ENCODE measurements at regions not wholly inside any gene's neighbourhood (a gene's known extent, or its start where the extent isn't known, plus 50 kb on each side); places are given as distances from the start of the nearest gene placed in this dataset.

GRCh38 chr6:146886587-146887446 is 288.0 kb downstream of the ADGB start:
- no peak for DNase-seq (ENCODE audit: low read depth in 2 of 2)

GRCh38 chr6:146887447-146888077 is 288.8 kb downstream of the ADGB start:
- DNase-seq (ENCODE audit: low read depth in 2 of 2): no peak

GRCh38 chr6:146889303-146889702 is 290.5 kb downstream of the ADGB start:
- no peak for DNase-seq (ENCODE audit: low read depth in 2 of 2)

- DNase-seq (ENCODE audit: low read depth in 2 of 2): no peak
Observed at GRCh38 chr6:146890172-146890571, 291.4 kb downstream of the ADGB start.

GRCh38 chr6:146890644-146891434 is 292.1 kb downstream of the ADGB start:
- no peak for DNase-seq (ENCODE audit: low read depth in 2 of 2)

GRCh38 chr6:146891615-146892265 is 293.0 kb downstream of the ADGB start:
- no peak for DNase-seq (ENCODE audit: low read depth in 2 of 2)

- no peak for DNase-seq (ENCODE audit: low read depth in 2 of 2)
Observed at GRCh38 chr6:146892283-146892612, 293.5 kb downstream of the ADGB start.

GRCh38 chr6:146892613-146893401 is 294.0 kb downstream of the ADGB start:
- peak; percentile 69 to 75 for DNase-seq (ENCODE audit: low read depth in 2 of 2)

GRCh38 chr6:146893690-146894089 is 294.9 kb downstream of the ADGB start:
- no peak for DNase-seq (ENCODE audit: low read depth in 2 of 2)

GRCh38 chr6:146894624-146895023 is 295.9 kb downstream of the ADGB start:
- no peak for DNase-seq (ENCODE audit: low read depth in 2 of 2)

GRCh38 chr6:146895101-146895771 is 296.5 kb downstream of the ADGB start:
- no peak for DNase-seq (ENCODE audit: low read depth in 2 of 2)

- no peak for DNase-seq (ENCODE audit: low read depth in 2 of 2)
Observed at GRCh38 chr6:146895772-146896061, 296.9 kb downstream of the ADGB start.

- no peak for DNase-seq (ENCODE audit: low read depth in 2 of 2)
Observed at GRCh38 chr6:146896062-146896813, 297.5 kb downstream of the ADGB start.

- no peak for DNase-seq (ENCODE audit: low read depth in 2 of 2)
Observed at GRCh38 chr6:146896960-146897701, 298.4 kb downstream of the ADGB start.

- DNase-seq (ENCODE audit: low read depth in 2 of 2): no peak
Observed at GRCh38 chr6:146898069-146898887, 299.5 kb downstream of the ADGB start.

GRCh38 chr6:146898888-146899227 is 300.1 kb downstream of the ADGB start:
- no peak for DNase-seq (ENCODE audit: low read depth in 2 of 2)

GRCh38 chr6:146901940-146902816 is 302.0 kb upstream of the STXBP5 start:
- no peak for DNase-seq (ENCODE audit: low read depth in 2 of 2)

- DNase-seq (ENCODE audit: low read depth in 2 of 2): no peak
Observed at GRCh38 chr6:146902846-146903245, 301.4 kb upstream of the STXBP5 start.
